ENCODE measurements at regions not wholly inside any gene's neighbourhood (a gene's known extent, or its start where the extent isn't known, plus 50 kb on each side); places are given as distances from the start of the nearest gene placed in this dataset.

DNA sequence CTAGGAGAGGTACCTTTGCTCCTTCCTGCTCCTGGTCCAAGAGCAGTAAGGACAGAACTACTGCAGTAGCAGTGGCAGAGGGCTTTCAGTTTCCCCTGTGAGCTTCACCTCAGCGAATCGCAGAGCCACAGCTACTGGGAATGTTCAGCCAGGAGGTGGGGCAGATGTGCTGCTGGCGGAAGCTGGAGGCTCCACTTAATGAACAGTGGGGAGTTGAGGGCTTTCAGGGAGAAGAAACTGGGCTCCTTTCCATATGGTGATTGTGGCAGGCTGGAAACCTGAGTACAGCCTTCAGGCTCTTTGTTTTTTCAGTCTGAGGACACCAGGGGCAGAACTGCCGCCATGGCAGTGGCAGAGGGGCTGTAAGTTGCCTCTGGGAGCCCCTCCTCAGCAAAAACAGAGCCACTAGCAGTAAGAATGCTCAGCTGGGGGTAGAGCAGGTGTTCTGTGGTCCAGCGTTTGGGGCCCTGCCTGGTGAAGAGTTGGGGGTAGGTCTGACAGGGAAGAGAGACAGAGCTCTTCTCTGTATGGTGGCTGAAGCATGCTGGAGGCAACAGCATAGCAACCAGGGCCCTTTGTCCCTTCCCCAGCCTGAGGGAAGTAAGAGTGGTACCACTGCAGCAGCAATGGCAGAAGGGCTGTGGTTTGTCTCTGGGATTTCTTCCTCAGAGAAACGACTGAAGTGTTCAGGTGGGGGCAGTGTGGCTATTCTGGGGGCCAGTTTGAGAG lies 106.0 kb upstream of the GRXCR1 start:
- H3K9me3 ChIP-seq: no peaks in the 10 kb centered on the region
- intact Hi-C loops (cut with DNase I): no loop called here
- peak overlapping the region; percentile 58 for H3K27ac ChIP-seq
- TF ChIP-seq, protein P1, sequence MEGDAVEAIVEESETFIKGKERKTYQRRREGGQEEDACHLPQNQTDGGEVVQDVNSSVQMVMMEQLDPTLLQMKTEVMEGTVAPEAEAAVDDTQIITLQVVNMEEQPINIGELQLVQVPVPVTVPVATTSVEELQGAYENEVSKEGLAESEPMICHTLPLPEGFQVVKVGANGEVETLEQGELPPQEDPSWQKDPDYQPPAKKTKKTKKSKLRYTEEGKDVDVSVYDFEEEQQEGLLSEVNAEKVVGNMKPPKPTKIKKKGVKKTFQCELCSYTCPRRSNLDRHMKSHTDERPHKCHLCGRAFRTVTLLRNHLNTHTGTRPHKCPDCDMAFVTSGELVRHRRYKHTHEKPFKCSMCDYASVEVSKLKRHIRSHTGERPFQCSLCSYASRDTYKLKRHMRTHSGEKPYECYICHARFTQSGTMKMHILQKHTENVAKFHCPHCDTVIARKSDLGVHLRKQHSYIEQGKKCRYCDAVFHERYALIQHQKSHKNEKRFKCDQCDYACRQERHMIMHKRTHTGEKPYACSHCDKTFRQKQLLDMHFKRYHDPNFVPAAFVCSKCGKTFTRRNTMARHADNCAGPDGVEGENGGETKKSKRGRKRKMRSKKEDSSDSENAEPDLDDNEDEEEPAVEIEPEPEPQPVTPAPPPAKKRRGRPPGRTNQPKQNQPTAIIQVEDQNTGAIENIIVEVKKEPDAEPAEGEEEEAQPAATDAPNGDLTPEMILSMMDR (IDR thresholded peaks at IDR 0.05): no peak
- ATAC-seq (peak; percentile 96), DNase-seq (peak; percentile 76)
- H3K4me1 ChIP-seq: no peaks in the 10 kb centered on the region
- H3K27me3 ChIP-seq (ENCODE audit: low read depth): no peaks in the 10 kb centered on the region
- H3K4me3 ChIP-seq: peak overlapping the region; percentile 8
- H3K36me3 ChIP-seq: no peaks in the 10 kb centered on the region

DNA sequence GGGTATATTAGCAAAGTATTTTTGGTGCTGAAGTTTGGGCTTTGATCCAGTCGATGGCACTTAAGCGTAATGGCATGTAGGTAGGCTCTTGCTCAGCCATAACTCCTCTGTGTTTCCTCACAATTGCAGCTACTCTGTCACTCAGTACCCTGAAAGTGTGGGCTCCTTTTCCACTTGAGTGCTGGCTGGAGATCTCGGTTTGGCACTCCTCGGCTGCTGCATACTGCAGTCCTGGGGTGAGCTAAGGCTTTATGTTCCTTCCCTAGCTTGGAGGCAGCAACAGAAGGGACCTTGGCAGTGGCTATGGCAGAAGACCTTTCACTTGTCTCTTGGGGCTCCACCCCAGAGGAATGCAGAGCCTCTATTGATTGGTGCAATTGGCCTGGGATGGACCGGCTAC lies 106.7 kb upstream of the GRXCR1 start:
- Histone ChIP-seq H3K4me1 (no peaks in the 10 kb centered on the region), H3K27me3 (ENCODE audit: low read depth) (no peaks in the 10 kb centered on the region), H3K27ac (peak overlapping the region; percentile 56), H3K36me3 (no peaks in the 10 kb centered on the region), H3K4me3 (peak overlapping the region; percentile 8), H3K9me3 (no peaks in the 10 kb centered on the region)
- TF ChIP-seq, protein P1 (IDR thresholded peaks at IDR 0.05): no peak
- intact Hi-C loops (cut with DNase I): no loop called here
- ATAC-seq (peak; percentile 75 to 82), DNase-seq (no peak)

DNA sequence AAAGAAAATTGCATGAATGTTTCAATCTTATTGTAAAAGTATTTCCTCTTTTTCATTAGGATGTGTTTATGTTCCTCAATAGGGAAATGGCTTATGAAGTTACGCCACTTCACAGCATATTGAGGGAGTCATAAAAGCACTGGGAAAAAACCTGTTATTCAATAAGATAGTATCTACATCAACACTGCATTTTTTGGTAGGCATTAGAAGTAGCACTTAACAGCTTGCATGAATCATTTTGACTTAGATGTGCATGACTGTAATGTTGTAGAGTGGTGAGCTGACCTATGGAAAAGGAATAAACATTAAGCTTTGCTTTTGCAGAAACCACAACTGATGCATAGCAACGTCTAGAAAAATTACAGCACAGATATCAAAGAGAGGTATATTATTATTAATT lies 111.2 kb upstream of the GRXCR1 start:
- Histone ChIP-seq H3K4me3 (no peak overlapping the region), H3K27me3 (ENCODE audit: low read depth) (no peaks in the 10 kb centered on the region), H3K9me3 (no peaks in the 10 kb centered on the region), H3K4me1 (no peaks in the 10 kb centered on the region), H3K36me3 (no peaks in the 10 kb centered on the region), H3K27ac (no peak overlapping the region)
- intact Hi-C loops (cut with DNase I): no loop called here
- ATAC-seq (no peak), DNase-seq (no peak)
- TF ChIP-seq, protein P1 (IDR thresholded peaks at IDR 0.05): no peak

DNA sequence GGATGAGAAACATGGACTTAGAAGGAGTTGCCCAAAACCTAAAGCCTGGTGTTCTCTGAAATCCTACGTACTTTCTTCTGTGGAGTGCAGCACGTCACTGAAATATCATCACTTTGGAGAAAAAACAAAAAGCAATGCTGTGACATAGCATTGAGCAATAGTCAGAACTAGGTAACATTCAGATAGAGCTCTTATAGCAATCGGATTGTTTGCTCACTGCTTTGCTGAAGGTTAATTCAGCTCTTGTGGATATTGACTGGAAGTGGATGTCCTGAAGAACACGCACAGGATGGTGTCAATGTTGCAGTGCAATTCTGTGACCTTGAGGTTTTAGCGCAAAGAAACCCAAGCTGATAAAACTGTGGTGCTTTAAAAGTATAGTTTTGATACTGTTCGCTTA lies 114.2 kb upstream of the GRXCR1 start:
- H3K36me3 ChIP-seq: no peaks in the 10 kb centered on the region
- ATAC-seq: peak; percentile 77 to 94

DNA sequence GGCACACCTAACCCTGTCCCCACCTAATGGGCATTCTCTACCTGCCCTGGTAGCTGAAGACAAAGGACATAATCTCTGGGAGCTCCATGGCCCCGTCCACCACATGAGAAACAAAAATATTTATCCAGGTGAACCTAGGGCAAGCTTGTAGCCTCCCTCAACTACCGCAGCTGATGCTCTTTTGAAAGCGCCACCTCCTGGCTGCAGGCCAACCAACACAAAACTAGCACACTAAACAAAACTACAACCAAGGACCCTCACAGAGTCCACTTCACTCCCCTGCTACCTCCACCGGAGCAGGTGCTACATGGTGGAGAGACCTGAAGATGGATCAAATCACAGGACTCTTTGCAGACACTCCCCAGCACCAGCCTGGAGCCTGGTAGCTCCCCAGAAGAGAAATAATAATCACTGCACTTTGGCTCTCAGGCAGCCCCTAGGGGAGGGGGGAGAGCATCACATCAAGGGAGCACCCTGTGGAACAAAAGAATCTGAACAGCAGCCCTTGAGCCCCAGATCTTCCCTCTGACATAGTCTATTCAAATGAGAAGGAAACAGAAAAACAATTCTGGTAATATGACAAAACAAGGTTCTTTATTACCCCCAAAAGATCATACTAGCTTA lies 111.3 kb upstream of the ATP8A1 start:
- H3K36me3 ChIP-seq: no peaks in the 10 kb centered on the region
- TF ChIP-seq, protein P1 (IDR thresholded peaks at IDR 0.05): no peak

More for the DNA sequence above, 114.2 kb upstream of the GRXCR1 start:
- intact Hi-C loops (cut with DNase I): no loop called here
- H3K4me1 ChIP-seq: no peaks in the 10 kb centered on the region
- H3K4me3 ChIP-seq: no peak overlapping the region
- H3K9me3 ChIP-seq: no peaks in the 10 kb centered on the region
- TF ChIP-seq, protein P1 (IDR thresholded peaks at IDR 0.05): no peak
- no peak for DNase-seq
- no peak overlapping the region for H3K27ac ChIP-seq
- H3K27me3 ChIP-seq (ENCODE audit: low read depth): no peaks in the 10 kb centered on the region

More for the DNA sequence above, 111.3 kb upstream of the ATP8A1 start:
- Histone ChIP-seq H3K4me1 (no peaks in the 10 kb centered on the region), H3K4me3 (no peak overlapping the region), H3K27me3 (ENCODE audit: low read depth) (no peaks in the 10 kb centered on the region), H3K9me3 (no peaks in the 10 kb centered on the region), H3K27ac (no peak overlapping the region)
- intact Hi-C loops (cut with DNase I): no loop called here
- DNase-seq (no peak), ATAC-seq (no peak)
